Activated naive CD4-positive, alpha-beta T cell treated with Interleukin-2 at 50 U/mL for 16 hours (primary cell): ENCODE measurements at regions not wholly inside any gene's neighbourhood (a gene's known extent, or its start where the extent isn't known, plus 50 kb on each side); places are given as distances from the start of the nearest gene placed in this dataset.
"Not testable (repeated sequence)": the region's sequence is repeated elsewhere in the genome, so short reads cannot be mapped to it uniquely, and the experiment has no call there.

ENCODE experiments used
- DNase-seq: peaks from one replicate; pipeline ENCODE4 v3.0.0-alpha.2; 2020

DNA sequence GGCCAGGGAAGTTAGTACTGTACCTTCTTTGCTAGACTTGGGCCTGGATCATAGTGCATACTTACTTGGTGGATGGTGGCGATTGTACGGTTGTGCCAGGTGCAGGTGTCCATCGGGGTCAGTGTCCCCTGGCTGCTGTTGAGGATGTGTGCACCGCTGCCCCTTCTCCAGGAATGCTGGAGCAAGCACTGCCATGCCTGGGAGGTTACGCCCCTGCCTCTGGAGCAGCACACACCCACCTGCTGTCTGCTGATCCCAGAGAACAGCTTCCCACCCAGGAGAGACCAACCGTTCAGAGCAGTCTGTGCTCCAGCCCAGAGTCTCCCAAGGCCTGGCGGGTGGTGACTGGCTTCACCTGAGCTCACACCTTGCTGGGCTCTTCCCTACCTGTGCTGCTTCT lies 286.8 kb upstream of the HS6ST1 start:
- DNase-seq = no peak

GRCh38 chr2:128605931-128606330 lies 287.3 kb upstream of the HS6ST1 start:
- DNase-seq = no peak

DNA sequence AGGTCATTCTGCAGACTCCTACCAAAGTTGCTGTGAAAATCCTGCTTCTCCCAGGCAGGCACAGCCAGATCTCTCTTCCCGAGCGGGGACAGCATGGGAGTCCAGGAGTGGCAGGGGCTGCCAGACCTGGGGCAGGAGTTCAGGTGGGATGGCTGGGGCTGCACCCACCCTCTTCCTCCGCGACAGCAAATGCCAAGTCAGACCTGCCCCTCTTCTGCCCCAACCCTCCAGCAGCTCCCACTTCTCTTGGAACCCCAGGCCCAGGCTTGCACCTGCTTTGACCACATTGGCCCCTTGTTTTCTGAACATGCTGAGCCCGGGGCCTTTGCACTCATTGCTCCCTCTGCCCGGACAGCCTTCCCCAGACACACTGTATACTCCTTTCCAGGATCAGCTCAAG lies 288.2 kb upstream of the HS6ST1 start:
- DNase-seq = no peak

GRCh38 chr2:128607440-128607839 lies 288.8 kb upstream of the HS6ST1 start:
- no peak for DNase-seq

DNA sequence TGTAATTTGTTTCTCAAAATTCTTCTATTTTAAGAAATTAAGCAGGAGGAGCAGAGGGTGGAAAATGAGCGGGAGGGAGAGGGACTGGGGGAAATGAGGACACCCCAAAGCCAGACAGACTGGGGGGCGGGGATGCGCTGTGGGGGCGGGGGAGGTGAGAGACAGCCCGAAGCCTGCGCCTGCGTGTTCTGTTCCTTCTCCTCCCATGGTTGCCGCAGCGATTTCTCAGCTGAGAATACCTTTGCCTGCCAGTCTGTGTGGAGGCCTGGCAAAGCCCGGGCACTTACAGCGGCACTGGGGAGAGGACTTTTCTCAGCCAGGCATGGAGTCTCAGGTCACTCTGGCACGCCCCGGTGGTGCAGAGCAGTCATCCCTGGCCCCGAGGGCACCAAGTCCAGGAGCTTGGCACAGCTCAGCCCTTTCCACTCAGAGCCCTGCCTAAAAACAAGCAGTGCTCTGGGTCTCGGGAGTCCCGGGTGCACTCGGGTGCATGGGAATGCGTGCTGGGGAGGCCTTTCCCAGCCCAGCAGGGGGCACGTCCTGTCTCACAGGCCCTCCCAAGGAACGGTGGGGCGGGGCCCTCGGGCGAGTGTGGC lies 289.3 kb upstream of the HS6ST1 start:
- no peak for DNase-seq

- DNase-seq = no peak
Measured at GRCh38 chr2:128608921-128609880, 290.5 kb upstream of the HS6ST1 start.

DNA sequence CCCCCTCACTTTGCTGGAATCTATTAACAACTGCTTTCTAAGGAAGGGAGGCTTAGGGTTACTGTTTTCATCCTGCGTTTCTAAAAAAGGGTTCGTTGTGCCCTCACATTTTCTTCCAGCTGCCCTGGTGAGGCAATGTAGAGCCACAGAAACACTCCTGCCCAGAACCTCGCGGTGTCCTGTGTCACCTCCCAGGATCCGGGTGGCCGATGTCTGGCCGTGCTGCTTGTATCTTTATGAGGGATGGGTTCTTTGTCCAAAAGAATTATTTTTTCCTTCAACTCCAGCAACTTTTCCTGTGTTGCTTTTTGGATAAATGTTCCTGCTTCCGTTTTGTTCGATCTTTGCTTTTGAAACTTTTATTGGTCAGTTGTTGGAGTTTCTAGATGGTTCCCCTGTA lies 291.8 kb upstream of the HS6ST1 start:
- no peak for DNase-seq

- DNase-seq = no peak
Measured at GRCh38 chr2:128611421-128612320, 293.0 kb upstream of the HS6ST1 start.

GRCh38 chr2:128612628-128613027 lies 294.0 kb upstream of the HS6ST1 start:
- no peak for DNase-seq

DNA sequence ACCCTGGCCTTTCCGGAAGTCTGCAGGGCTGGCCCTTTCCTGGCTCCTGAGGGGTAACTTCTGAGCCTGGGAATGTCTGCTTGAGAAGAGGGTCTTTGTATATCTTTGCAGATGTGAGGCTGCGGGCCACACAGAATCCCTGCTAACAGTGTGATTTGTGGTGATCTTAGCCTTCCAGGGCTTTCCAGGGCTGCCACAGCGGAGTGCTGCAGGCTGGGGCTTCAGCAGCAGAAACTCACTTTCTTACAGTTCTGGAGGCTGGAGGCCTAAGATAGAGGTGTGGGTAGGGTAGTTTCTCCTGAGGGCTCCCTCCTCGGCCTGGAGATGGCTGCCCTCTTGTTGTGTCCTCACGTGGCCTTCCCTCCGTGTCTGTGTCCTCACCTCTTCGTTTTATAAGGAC lies 294.7 kb upstream of the HS6ST1 start:
- no peak for DNase-seq

GRCh38 chr2:128613876-128614275 lies 295.2 kb upstream of the HS6ST1 start:
- DNase-seq = no peak

DNA sequence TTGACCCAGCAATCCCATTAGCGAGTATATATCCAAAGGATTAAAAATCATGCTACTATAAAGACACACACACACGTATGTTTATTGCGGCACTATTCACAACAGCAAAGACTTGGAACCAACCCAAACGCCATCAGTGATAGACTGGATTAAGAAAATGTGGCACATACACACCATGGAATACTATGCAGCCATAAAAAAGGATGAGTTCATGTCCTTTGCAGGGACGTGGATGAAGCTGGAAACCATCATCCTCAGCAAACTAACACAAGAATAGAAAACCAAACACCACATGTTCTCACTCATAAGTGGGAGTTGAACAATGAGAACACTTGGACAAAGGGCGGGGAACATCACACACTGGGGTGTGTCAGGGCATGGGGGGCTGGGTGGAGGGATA lies 296.2 kb upstream of the HS6ST1 start:
- not testable (repeated sequence) for DNase-seq

GRCh38 chr2:128615571-128615970 lies 296.9 kb upstream of the HS6ST1 start:
- DNase-seq = no peak

- DNase-seq = no peak
Measured at GRCh38 chr2:128617029-128617590, 298.4 kb upstream of the HS6ST1 start.

DNA sequence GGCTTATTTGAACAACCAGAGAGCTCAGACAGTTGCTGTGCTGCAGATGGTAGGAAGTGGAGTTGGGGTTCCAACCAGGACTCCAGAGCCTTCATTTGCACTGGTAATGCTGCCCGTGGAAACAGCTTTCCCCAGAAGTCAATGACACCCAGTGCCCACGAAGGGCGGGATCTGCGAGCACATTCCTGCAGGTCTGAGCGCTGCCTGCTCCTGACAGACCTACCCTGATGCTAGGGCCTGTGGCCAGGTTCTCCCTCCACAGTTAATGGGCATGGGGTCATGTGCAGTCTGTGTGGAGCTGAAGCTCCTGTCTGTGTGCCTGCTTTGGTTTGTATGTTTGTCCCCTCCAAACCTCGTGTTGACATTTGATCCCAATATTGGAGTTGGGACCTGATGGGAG lies 299.0 kb upstream of the HS6ST1 start:
- no peak for DNase-seq

- no peak for DNase-seq
Measured at GRCh38 chr2:128618642-128619041, 300.0 kb upstream of the HS6ST1 start.

DNA sequence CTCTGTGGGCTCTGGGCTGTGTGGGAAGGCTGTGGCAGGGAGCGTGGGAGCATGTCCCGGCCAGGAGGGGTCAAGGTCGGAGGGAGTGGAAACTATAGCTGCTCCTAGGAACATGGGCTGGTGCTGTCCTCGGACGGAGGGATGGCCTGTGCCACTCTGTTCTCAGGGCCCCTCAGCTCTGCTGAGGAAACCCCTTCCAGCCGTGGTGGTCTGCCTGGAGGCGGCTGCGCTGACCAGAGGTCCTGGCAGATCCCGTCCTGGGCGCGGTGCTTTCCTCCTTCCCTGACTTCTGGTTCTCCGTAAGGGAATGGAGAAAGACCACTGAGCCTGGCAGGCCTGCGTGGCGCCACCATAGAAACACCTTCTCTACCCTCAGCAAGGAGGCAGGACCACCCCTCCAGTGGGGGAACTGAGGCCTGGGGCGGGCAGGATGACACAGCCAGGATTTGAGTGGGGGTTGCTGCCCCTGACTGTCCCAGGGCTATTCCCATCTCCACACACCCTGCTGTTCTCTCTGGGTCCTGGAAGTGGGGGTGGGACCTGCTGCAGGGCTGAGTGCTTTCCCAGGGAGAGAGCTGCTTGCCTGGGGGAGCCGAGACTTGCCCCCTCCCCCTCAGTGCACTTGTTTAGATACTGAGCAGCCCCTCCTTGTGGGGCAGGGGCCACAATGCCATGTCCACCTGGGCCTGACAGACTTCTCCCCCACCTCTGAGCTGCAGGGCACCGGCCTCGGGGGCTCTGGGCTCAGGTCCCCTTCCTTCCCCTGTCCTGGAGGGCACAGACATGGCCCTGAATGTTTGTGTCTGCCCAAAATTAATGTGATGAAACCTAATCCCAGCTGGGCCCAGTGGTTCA lies 301.0 kb upstream of the HS6ST1 start:
- no peak for DNase-seq

- DNase-seq = no peak
Measured at GRCh38 chr2:128621074-128621473, 302.4 kb upstream of the HS6ST1 start.

GRCh38 chr2:128622371-128622770 lies 303.7 kb upstream of the HS6ST1 start:
- DNase-seq = no peak

GRCh38 chr2:128622955-128623620 lies 304.4 kb upstream of the HS6ST1 start:
- no peak for DNase-seq
